HG03442 (cell line): ENCODE measurements at regions not wholly inside any gene's neighbourhood (a gene's known extent, or its start where the extent isn't known, plus 50 kb on each side); places are given as distances from the start of the nearest gene placed in this dataset.

Experiments
- ATAC-seq: cut with Tn5 transposase; IDR thresholded peaks from one replicate; pipeline ENCODE4 v1.9.1; 2021; ENCODE audit warnings: mild to moderate bottlenecking, moderate library complexity; ENCODE audit not compliant: unreplicated experiment

- no peak for ATAC-seq
Measured at GRCh38 chr3:3689601-3690375, 109.4 kb upstream of the LRRN1 start.

- ATAC-seq: no peak
Measured at GRCh38 chr3:3686907-3687648, 112.2 kb upstream of the LRRN1 start.

GRCh38 chr3:3685721-3686120 lies 113.5 kb upstream of the LRRN1 start:
- ATAC-seq: no peak

GRCh38 chr3:3683261-3683660 lies 116.0 kb upstream of the LRRN1 start:
- ATAC-seq: no peak

- ATAC-seq: no peak
Measured at GRCh38 chr3:3675801-3676200, 123.4 kb upstream of the LRRN1 start.

- ATAC-seq: no peak
Measured at GRCh38 chr3:3675186-3675585, 124.0 kb upstream of the LRRN1 start.

- ATAC-seq: peak; percentile 100
Measured at GRCh38 chr3:3666664-3667063, 132.6 kb upstream of the LRRN1 start.

- ATAC-seq: peak; percentile 38
Measured at GRCh38 chr3:3665961-3666640, 133.1 kb upstream of the LRRN1 start.

GRCh38 chr3:3665546-3665945 lies 133.7 kb upstream of the LRRN1 start:
- ATAC-seq: no peak

GRCh38 chr3:3664935-3665334 lies 134.3 kb upstream of the LRRN1 start:
- ATAC-seq: no peak

GRCh38 chr3:3662610-3663009 lies 136.6 kb upstream of the LRRN1 start:
- no peak for ATAC-seq

- no peak for ATAC-seq
Measured at GRCh38 chr3:3654916-3655315, 144.3 kb upstream of the LRRN1 start.

- no peak for ATAC-seq
Measured at GRCh38 chr3:3648988-3649679, 150.1 kb upstream of the LRRN1 start.

GRCh38 chr3:3646934-3647333 lies 152.3 kb upstream of the LRRN1 start:
- no peak for ATAC-seq

GRCh38 chr3:3646103-3646844 lies 153.0 kb upstream of the LRRN1 start:
- ATAC-seq: peak; percentile 49

GRCh38 chr3:3641877-3642455 lies 157.3 kb upstream of the LRRN1 start:
- ATAC-seq: no peak

- ATAC-seq: no peak
Measured at GRCh38 chr3:3639078-3639477, 160.2 kb upstream of the LRRN1 start.

- no peak for ATAC-seq
Measured at GRCh38 chr3:3636815-3637214, 162.4 kb upstream of the LRRN1 start.

- ATAC-seq: no peak
Measured at GRCh38 chr3:3635109-3635508, 164.1 kb upstream of the LRRN1 start.

GRCh38 chr3:3634326-3634725 lies 164.9 kb upstream of the LRRN1 start:
- no peak for ATAC-seq
